ENCODE measurements at regions not wholly inside any gene's neighbourhood (a gene's known extent, or its start where the extent isn't known, plus 50 kb on each side); places are given as distances from the start of the nearest gene placed in this dataset.

- in situ Hi-C loops (cut with MboI; ENCODE audit: low sequenced_read_pairs): no loop called here
- Histone ChIP-seq H3K9me3 (ENCODE audit: control insufficient read depth, insufficient read depth, low read length) (no peaks in the 10 kb centered on the region), H3K27ac (ENCODE audit: insufficient read depth, low read length) (no peak overlapping the region), H2AK5ac (ENCODE audit: low read depth, low read length) (no peak overlapping the region), H2AFZ (replicated peaks; ENCODE audit: low read length, poor library complexity) (no peak overlapping the region), H2BK15ac (ENCODE audit: low read depth, low read length) (no peak overlapping the region), H3K36me3 (ENCODE audit: control insufficient read depth, insufficient read depth, low read length) (no peaks in the 10 kb centered on the region), H2AK9ac (replicated peaks; ENCODE audit: low read depth, low read length, poor library complexity) (no peak overlapping the region), H3K9me1 (ENCODE audit: insufficient read depth, low read length) (no peaks in the 10 kb centered on the region), H3K18ac (ENCODE audit: low read depth, low read length) (no peak overlapping the region), H3K79me1 (ENCODE audit: low read depth in 1 of 2, low read length in 2 of 2) (no peaks in the 10 kb centered on the region), H4K5ac (ENCODE audit: low read depth, low read length) (no peak overlapping the region), H3K4ac (ENCODE audit: low read depth, low read length) (no peak overlapping the region), H2BK120ac (ENCODE audit: low read depth, low read length) (no peak overlapping the region), H3K23ac (ENCODE audit: low read depth, low read length) (no peak overlapping the region), H3K56ac (ENCODE audit: extremely low read depth, insufficient read depth, low read length) (no peak overlapping the region), H4K8ac (ENCODE audit: low read depth in 2 of 2, low read length in 2 of 2) (no peak overlapping the region), H3K14ac (replicated peaks; ENCODE audit: low read depth, low read length) (no peak overlapping the region), H3K27me3 (ENCODE audit: control insufficient read depth, insufficient read depth, low read length) (no peaks in the 10 kb centered on the region), H3K4me1 (ENCODE audit: control insufficient read depth, insufficient read depth, low read length) (no peaks in the 10 kb centered on the region), H4K20me1 (ENCODE audit: insufficient read depth, low read length) (no peaks in the 10 kb centered on the region), H3K4me3 (ENCODE audit: insufficient read depth, low read depth, low read length) (no peak overlapping the region), H4K91ac (ENCODE audit: insufficient read depth, low read depth, low read length) (no peak overlapping the region), H3K4me2 (ENCODE audit: low read depth, low read length) (no peak overlapping the region), H2BK20ac (ENCODE audit: low read depth, low read length) (no peak overlapping the region), H2BK5ac (ENCODE audit: low read depth, low read length, poor library complexity, severe bottlenecking) (no peak overlapping the region), H3K9ac (ENCODE audit: low read depth, low read length) (no peak overlapping the region)
- ATAC-seq (ENCODE audit: low read depth): no peak
- intact Hi-C loops (cut with micrococcal nuclease): no loop called here
- BruUV-seq (replicated peaks): no TSS peak
- dilution Hi-C loops (cut with HindIII; ENCODE audit: low sequenced_read_pairs, unreplicated experiment): no loop called here
- TF ChIP-seq SMC3 (IDR thresholded peaks at IDR 0.05; ENCODE audit: low read depth, low read length): no peak
- no peak for TF ChIP-seq RCOR1 (IDR thresholded peaks at IDR 0.05; ENCODE audit: insufficient replicate concordance, low read length)
- no peak for TF ChIP-seq CTCF (conservative IDR thresholded peaks at IDR 0.05; ENCODE audit: low read depth, low read length)
- no peak for TF ChIP-seq RFX5 (IDR thresholded peaks at IDR 0.05; ENCODE audit: low read depth, low read length)
- no peak for TF ChIP-seq POLR2A (IDR thresholded peaks at IDR 0.05; ENCODE audit: low read depth, low read length)
- TF ChIP-seq RAD21 (IDR thresholded peaks at IDR 0.05; ENCODE audit: low read length): no peak
- TF ChIP-seq ELK1 (IDR thresholded peaks at IDR 0.05; ENCODE audit: borderline replicate concordance, low read depth, low read length): no peak
- TF ChIP-seq USF2 (IDR thresholded peaks at IDR 0.05; ENCODE audit: low read depth, low read length): no peak
- TF ChIP-seq CEBPB (IDR thresholded peaks at IDR 0.05; ENCODE audit: low read depth, low read length): no peak
- TF ChIP-seq NFE2L2 (IDR thresholded peaks at IDR 0.05; ENCODE audit: low read depth, low read length): no peak
- no peak for TF ChIP-seq FOS (IDR thresholded peaks at IDR 0.05; ENCODE audit: low read depth, low read length)
- TF ChIP-seq MXI1 (IDR thresholded peaks at IDR 0.05; ENCODE audit: borderline replicate concordance, low read depth, low read length): no peak
- no peak for TF ChIP-seq MAFK (IDR thresholded peaks at IDR 0.05; ENCODE audit: low read depth, low read length)
- TF ChIP-seq CHD1 (IDR thresholded peaks at IDR 0.05; ENCODE audit: low read depth, low read length): no peak
- TF ChIP-seq BHLHE40 (IDR thresholded peaks at IDR 0.05; ENCODE audit: low read depth, low read length): no peak
- TF ChIP-seq MAZ (IDR thresholded peaks at IDR 0.05; ENCODE audit: borderline replicate concordance, low read depth, low read length): no peak
- CTCF ChIA-PET: no interaction called here
- no peak for DNase-seq
- POLR2A ChIA-PET (ENCODE audit: unreplicated experiment): no interaction called here
These were observed 192.2 kb upstream of the NRIP1 start for GRCh38 chr21:15256996-15257395.

Measured in IMR-90 (cell line).